Tibial nerve (tissue), 3 donors: ENCODE measurements at regions not wholly inside any gene's neighbourhood (a gene's known extent, or its start where the extent isn't known, plus 50 kb on each side); places are given as distances from the start of the nearest gene placed in this dataset.

ENCODE experiments used
- POLR2A ChIP-seq, 2 donors: fragments of 450-650 bp; IDR thresholded peaks; one replicate each; pipeline ENCODE4 v1.6.1; 2017; ENCODE audit warnings: antibody characterized with exemption in 2 of 2, mild to moderate bottlenecking in 2 of 2, moderate library complexity in 2 of 2
- TF ChIP-seq, protein P1 (sequence below), 5 experiments: fragments of 200-600 bp in 3 of 5; fragments of 450-650 bp in 2 of 5; sonication (generic) in 3 of 5; IDR thresholded peaks; one replicate each; pipeline ENCODE4 v1.5.1; 2016 to 2019; ENCODE audit warnings: antibody characterized with exemption in 5 of 5, mild to moderate bottlenecking in 3 of 5, moderate library complexity in 2 of 5

DNA sequence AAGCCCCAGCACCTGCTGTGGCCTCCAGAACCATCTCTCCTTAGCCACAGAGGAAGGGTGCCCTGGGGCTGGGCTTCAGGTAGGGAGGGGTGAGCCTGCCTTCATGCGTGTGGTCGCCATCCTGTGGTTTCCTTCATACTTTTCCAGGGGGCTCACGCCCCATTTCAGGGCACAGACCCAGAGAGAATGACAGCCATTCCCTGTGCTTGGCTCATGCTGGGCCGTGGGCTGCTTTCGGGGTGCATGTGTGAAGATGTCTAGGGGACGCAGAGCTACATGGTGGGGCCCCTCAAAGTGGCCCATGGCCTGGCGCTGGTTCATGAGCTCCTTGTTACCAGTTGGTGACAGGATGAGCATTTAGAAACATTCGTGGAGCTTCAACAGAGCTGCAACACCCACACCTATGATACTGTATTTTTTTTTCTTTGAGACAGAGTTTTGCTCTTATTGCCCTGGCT lies 190.3 kb upstream of the SLC24A3 start:
- TF ChIP-seq POLR2A (IDR thresholded peaks at IDR 0.05), result no peak
- TF ChIP-seq, protein P1, sequence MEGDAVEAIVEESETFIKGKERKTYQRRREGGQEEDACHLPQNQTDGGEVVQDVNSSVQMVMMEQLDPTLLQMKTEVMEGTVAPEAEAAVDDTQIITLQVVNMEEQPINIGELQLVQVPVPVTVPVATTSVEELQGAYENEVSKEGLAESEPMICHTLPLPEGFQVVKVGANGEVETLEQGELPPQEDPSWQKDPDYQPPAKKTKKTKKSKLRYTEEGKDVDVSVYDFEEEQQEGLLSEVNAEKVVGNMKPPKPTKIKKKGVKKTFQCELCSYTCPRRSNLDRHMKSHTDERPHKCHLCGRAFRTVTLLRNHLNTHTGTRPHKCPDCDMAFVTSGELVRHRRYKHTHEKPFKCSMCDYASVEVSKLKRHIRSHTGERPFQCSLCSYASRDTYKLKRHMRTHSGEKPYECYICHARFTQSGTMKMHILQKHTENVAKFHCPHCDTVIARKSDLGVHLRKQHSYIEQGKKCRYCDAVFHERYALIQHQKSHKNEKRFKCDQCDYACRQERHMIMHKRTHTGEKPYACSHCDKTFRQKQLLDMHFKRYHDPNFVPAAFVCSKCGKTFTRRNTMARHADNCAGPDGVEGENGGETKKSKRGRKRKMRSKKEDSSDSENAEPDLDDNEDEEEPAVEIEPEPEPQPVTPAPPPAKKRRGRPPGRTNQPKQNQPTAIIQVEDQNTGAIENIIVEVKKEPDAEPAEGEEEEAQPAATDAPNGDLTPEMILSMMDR (IDR thresholded peaks at IDR 0.05), result no peak
